COLO829 (cell line): ENCODE measurements at regions not wholly inside any gene's neighbourhood (a gene's known extent, or its start where the extent isn't known, plus 50 kb on each side); places are given as distances from the start of the nearest gene placed in this dataset.
"Not testable (repeated sequence)": the region's sequence is repeated elsewhere in the genome, so short reads cannot be mapped to it uniquely, and the experiment has no call there.

Experiments used
- DNase-seq: peaks from one replicate; pipeline ENCODE4 v3.0.0; 2012; ENCODE audit warnings: low spot score

- no peak for DNase-seq
These were observed 1012.6 kb downstream of the CDH11 start for GRCh38 chr16:64109241-64109640.

- DNase-seq = no peak
These were observed 1019.2 kb downstream of the CDH11 start for GRCh38 chr16:64102654-64103053.

- no peak for DNase-seq
These were observed 1023.4 kb downstream of the CDH11 start for GRCh38 chr16:64098451-64098850.

GRCh38 chr16:64096689-64097088, 1025.2 kb downstream of the CDH11 start:
- no peak for DNase-seq

GRCh38 chr16:64094992-64095634, 1026.8 kb downstream of the CDH11 start:
- DNase-seq = no peak

- no peak for DNase-seq
These were observed 1027.5 kb downstream of the CDH11 start for GRCh38 chr16:64094181-64094965.

GRCh38 chr16:64092271-64092670, 1029.6 kb downstream of the CDH11 start:
- no peak for DNase-seq

GRCh38 chr16:64090327-64090726, 1031.5 kb downstream of the CDH11 start:
- no peak for DNase-seq

DNA sequence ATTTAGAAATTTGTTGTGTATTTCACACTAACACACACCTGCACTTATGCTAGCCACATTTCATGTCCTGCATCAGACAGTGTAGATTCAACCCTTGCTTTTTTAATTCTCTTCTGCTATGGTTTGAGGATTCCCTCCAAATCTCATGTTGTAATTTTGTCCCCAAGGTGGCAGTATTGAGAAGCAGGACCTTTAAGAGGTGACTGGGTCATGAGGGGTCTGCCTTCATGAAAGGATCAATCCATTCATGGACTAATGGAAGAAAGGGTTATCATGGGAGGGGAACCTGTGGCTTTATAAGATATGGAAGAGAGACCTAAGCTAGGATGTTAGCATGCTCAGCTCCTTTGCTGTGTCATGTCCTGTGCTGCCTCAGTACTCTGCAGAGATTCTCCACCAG, 1032.2 kb downstream of the CDH11 start:
- peak; percentile 1 for DNase-seq

DNA sequence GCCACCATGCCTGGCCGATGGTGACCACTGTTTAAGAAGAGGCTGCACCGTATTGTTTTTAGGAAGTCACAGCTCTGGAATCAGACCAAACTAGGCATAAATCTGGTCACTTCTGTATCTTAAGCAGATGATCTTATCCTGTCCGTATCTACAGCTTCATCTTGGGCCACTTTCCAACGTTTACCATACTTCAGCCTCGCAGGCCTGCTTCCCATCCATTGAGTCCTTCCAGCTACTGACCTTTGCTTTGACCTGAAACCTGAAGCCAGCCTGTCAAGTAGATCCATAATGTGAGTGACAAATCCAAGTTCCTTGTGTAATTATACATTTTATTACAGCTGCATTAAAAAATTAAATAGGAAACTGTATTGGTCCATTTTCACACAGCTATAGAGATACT, 1033.0 kb downstream of the CDH11 start:
- DNase-seq = no peak

DNA sequence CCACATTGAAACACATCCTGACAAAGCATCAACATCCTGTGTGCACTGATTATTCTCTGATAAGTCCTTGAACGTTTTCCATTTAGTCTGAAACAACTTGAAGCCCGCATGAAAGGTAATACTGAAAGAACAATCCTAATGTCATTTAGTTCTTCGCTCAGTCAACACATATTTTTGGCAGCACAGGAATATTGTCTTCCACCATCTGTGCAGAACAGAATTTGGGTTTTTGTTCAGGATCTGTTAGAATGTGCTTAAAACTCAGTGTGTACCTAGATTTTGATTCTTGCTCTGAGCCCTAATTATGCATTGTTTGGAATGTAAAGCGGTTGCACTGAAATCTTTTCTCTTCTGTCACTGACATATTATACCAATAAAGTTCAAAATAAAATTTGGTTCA, 1036.6 kb downstream of the CDH11 start:
- no peak for DNase-seq

GRCh38 chr16:64084706-64085105, 1037.2 kb downstream of the CDH11 start:
- no peak for DNase-seq

GRCh38 chr16:64083428-64084129, 1038.3 kb downstream of the CDH11 start:
- no peak for DNase-seq

DNA sequence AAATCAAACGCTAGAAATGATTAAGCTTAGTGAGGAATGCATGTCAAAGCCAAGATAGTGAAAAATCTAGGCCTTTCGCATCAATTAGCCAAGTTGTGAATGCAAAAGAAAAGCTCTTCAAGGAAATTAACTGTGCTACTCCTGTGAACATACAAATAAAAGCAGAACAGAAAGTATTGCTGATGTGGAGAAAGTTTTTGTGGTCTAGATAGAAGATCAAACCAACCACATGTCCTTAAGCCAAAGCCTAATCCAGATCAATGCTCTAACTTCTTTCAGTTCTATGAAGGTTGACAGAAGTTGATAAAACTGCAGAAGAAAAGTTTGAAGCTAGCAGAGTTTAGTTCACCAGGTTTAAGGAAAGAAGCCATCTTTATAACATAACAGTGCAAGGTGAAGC, 1044.6 kb downstream of the CDH11 start:
- no peak for DNase-seq

- no peak for DNase-seq
These were observed 1047.2 kb downstream of the CDH11 start for GRCh38 chr16:64074706-64075105.

GRCh38 chr16:64072131-64072730, 1049.6 kb downstream of the CDH11 start:
- DNase-seq = not testable (repeated sequence)

DNA sequence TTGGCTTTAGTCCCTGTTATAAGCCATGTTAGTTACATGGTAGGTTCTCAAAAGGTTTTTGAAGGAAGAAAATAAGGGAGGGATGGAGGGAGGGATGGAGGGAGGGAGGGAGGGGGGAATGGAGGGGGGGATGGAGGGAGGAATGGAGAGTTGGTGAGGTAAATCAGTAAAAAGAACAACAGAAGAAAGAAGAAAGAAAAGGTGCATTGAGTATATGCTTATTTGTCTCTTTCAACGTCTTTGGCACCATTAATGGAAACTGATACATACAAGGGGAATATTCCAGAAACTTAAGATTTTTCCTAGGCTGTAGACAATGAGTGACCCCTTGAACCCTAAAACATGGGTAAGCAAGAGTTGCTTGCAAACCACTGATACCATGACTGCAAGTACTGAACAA, 1056.3 kb downstream of the CDH11 start:
- no peak for DNase-seq

- no peak for DNase-seq
These were observed 1060.2 kb downstream of the CDH11 start for GRCh38 chr16:64061621-64062020.

DNA sequence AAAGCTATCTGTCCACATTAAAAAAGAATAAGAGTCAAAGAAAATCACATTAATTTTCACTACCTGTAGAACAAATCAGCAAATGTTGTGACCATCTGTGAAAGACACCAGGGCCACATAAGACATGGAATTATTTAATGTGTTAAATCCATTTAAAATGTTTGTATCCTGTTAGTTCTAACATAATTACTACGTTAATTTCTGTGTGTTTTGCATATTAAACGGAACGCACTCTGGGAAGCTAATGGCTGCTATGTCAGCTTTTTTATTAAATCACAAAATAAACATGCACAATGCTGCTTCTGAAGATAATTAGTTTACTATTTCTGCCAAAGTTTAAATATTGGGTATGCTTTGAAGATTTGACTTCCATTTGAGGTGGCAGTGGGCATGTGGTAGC, 1061.2 kb downstream of the CDH11 start:
- no peak for DNase-seq

- no peak for DNase-seq
These were observed 1063.2 kb downstream of the CDH11 start for GRCh38 chr16:64058685-64059084.

- DNase-seq = peak; percentile 3
These were observed 1070.0 kb downstream of the CDH11 start for GRCh38 chr16:64051824-64052223.

DNA sequence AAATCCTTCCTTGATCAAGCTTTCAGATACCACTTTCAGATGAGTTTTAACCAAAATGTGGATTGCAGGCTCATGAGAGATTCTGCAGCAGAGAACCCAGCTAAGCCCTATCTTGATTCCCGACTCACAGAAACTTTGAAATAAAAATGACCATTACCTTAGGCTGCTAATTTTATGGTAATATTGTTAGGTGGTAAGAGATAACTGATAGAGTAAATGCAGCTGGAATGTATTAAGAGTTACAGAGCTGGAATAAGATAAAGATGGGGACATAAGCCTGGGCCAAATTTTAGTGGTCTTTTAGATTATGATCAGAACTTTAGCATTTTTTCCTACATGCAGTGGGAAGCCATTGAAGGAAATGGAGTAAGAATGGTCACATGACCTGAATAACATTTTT, 1074.0 kb downstream of the CDH11 start:
- DNase-seq = no peak

- no peak for DNase-seq
These were observed 1074.7 kb downstream of the CDH11 start for GRCh38 chr16:64047207-64047606.
